Activated naive CD4-positive, alpha-beta T cell treated with anti-CD3 and anti-CD28 coated beads, Interleukin-2, amount 50 U/mL, for 16 hours (primary cell): ENCODE measurements at regions not wholly inside any gene's neighbourhood (a gene's known extent, or its start where the extent isn't known, plus 50 kb on each side); places are given as distances from the start of the nearest gene placed in this dataset.

Experiments used
- DNase-seq: peaks from one replicate; pipeline ENCODE4 v3.0.0-alpha.2; 2020

GRCh38 chr12:75716291-75717025 is 205.0 kb upstream of the KRR1 start:
- no peak for DNase-seq

DNA sequence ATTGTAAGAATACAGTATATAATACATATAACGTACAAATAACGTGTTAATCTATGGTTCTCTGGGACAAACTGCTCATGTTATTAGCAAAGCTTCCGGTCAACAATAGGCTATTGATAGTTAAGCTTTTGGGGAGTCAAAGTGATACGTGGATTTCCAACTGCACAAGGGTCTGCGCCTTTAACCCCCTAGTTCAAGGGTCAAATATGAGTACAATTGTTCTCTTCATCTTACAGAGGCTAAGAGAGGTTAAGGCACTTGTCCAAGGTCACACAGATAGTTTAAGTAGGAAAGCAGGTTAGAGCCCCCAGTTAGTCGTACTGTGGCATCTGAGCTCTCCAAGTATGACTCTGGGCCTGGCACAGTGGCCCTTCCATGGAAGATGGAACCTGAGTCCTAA is 204.3 kb upstream of the KRR1 start:
- DNase-seq = no peak

- no peak for DNase-seq
Observed at GRCh38 chr12:75715323-75715644, 203.9 kb upstream of the KRR1 start.

- DNase-seq = no peak
Observed at GRCh38 chr12:75714462-75715322, 203.3 kb upstream of the KRR1 start.

DNA sequence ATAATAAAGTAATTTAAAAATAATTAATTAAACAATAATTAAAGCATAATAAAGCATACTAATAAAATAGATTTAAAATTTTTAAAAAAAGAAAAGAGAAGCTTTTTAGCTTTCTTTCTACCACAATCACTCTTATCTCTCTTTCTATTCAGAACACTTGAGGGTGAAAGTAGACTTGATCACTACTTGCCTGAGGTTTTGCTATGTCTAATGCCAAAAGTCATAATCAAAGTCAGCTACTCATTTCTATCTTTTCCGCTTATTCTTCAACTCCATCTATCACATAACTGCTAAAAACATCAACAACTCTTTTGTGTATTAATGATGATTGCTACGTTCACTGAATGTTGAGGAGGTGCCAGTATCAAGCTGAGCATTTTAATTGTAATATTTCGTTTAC is 202.0 kb upstream of the KRR1 start:
- DNase-seq = no peak

GRCh38 chr12:75712223-75712622 is 200.8 kb upstream of the KRR1 start:
- no peak for DNase-seq

DNA sequence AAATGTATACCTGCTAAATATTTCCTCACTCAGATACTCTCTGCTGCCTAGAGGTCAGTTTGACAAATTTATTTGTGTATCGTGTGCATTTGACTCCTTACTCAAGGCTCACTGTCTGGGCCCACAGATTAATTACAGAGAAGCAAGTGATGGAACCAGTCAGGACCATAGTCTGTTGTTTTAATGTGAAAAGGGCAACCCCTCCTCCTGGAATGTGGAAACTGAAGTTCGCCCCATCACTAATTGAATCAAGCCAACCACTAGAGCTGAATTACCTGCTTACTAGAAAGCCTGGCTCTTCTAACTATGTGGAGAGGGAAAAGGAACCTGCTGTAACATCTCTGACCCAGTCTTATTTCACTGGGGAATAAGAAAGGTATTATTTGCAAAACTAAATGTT is 199.9 kb upstream of the KRR1 start:
- no peak for DNase-seq

DNA sequence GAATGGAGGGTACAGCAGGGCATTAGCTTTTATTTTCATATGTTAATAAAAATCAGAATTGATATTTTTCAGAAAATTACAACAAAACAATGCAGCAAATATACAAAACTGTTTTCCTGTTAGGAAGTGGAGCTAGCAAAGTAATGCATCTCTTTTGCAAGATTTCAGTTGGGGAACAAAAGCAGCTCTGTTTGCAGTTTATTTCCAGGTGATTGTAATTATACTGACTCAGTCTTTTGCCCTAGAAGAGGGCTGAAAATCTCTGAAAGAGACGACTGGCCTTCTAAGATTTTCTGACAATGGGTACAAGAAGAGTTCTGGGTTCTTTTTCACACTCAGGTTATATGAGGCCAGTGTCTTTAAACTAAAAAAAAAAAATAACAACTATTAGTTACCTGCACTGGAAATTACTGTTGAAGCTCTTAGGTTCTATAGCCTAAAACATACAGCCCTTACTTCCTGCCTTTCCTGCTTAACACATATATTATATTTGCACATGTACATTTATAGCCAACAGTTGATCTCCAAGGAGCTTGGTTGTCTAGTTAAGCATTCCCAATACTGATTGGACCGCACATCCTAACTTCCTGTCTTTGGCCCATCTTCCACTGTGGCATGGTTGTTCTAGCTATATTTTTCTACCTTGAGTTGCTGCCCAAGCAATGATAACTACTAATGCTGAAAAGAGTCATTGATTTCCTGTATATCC is 199.1 kb upstream of the KRR1 start:
- DNase-seq = no peak

DNA sequence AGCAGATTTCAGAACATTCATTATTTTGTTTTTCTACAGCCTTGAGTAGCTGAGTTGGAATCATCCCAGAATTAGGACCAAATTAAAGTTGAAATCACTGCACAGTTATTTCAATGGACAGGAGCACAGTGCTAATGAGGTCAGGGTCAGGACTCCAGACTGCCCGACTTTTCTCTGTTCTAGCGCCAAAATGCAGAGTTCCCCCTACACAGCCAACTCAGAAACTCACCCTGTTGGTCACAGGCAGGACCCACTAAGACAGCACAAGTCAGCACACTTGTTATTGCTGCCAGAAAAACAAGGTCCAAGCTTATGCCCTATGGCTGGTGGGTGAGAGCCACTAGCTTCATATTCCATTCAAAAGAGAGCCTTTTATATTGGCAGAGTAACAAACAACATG is 198.1 kb upstream of the KRR1 start:
- no peak for DNase-seq

DNA sequence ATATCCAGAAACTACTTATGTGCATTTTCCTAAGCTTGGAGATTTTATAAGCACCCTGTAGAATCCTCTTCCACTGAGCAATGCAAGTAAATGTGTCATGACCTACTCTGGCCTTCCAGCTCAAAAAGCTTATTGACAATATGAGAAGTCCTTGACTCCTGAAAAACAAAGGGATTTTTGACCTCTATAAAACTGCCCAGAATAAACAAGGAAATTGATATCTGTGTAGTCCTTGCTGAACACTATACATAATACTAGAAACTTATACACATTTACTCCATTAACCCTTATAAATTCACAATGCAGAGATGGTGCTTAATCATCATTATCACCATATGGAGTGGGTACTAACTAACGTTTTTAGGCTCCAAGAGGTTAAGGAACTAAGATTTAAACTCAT is 197.4 kb upstream of the KRR1 start:
- DNase-seq = no peak

GRCh38 chr12:75707983-75708382 is 196.6 kb upstream of the KRR1 start:
- no peak for DNase-seq

- DNase-seq = no peak
Observed at GRCh38 chr12:75706786-75707605, 195.6 kb upstream of the KRR1 start.

- DNase-seq = no peak
Observed at GRCh38 chr12:75705749-75706711, 194.6 kb upstream of the KRR1 start.

DNA sequence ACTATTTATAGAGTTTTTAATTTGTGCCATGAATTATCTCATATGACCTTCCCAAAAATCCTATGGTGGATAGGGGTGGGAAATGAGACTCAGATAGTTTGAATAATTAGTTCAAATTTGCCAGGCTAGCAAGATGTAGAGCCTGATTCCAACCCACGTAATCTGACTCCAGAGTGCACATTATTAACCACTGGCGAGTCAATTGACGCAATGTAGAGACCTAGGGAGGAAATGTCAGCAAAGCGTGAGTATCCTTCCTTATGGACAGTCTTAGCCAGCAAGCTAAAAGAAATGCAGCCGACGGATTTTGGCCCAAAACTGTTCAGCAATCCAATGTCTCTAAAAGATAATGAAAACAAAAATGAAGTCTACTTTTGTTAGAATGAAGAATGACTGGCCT is 193.3 kb upstream of the KRR1 start:
- DNase-seq = no peak

DNA sequence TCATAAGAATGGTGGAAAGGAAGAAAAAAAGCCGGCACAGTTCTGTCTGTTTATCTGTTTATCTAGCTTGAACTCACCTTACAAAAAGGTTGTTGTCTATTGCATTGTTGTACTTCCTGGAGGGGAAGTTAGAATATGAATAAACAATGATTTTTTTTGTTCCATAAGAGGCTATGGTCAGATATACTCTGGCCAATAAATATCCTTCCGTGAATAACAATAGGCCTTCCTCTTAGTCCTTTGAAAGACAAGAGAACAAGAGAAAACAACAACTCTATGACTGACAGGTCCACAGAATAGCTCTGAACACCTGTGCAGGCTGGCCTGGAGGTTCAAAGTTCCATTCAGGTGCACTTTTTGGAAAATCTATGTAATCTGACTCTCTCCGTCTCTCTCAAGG is 192.8 kb upstream of the KRR1 start:
- no peak for DNase-seq

DNA sequence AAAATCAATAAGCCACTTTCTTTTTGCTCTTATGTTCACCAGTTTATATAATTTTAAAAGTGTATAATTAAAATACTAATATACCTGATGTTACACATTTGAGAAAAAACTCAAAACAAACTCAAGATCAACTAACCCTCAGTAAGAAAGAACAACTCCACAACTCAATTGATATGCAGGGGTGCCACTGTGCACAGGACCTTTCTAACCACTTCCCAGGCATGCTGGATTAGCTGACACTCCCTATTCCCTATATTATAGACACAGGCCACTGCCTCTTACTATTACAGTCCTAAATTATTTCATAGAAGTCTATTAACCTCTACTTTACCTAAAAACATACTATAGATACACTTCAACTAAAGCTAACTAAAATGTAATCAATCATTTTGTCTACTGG is 191.7 kb upstream of the KRR1 start:
- no peak for DNase-seq

- no peak for DNase-seq
Observed at GRCh38 chr12:75702477-75703093, 191.2 kb upstream of the KRR1 start.

DNA sequence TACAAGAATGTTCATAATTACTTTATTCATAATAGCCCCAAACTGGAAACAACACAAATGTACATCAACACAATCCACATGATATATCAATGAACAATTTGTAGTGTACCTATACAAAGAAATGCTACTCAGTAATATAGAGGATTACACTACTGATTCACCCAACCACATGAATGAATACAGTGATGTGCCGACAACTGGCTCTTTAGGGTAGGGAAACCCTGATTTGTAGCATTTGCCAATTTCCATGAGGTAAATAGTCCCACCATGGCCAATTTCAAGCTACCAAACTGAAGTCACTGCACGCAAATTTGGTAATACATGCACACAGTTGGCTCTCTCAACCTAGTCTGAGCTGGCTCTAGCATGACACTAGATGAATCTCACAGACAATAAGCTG is 190.4 kb upstream of the KRR1 start:
- no peak for DNase-seq

- no peak for DNase-seq
Observed at GRCh38 chr12:75699728-75700496, 188.5 kb upstream of the KRR1 start.

DNA sequence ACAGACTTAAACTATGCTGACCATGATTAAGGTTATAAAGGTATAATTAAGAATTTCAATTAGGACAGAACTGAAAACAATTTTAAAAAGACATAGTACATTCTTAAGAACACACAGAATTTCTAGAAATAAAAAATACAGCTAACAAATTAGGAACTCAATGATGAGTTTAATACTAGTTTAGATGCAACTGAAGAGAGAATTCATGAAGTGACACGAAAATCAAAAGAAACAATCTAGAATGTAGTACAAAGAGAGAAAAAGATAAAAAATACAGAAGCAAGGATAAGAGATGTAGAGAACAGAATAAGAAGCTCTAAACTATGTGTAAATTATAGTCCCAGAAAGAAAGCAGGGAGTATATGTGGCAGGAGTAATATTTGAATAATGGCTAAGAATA is 187.8 kb upstream of the KRR1 start:
- DNase-seq = no peak

GRCh38 chr12:75698052-75698451 is 186.6 kb upstream of the KRR1 start:
- DNase-seq = no peak
